GM10266 (cell line): ENCODE measurements at regions not wholly inside any gene's neighbourhood (a gene's known extent, or its start where the extent isn't known, plus 50 kb on each side); places are given as distances from the start of the nearest gene placed in this dataset.

ENCODE experiments used
- DNase-seq: peaks from one replicate; pipeline ENCODE4 v3.0.0; 2012; ENCODE audit errors: extremely low spot score
- TF ChIP-seq, protein P1 (sequence below): IDR thresholded peaks from 2 replicates; pipeline ENCODE4 v1.5.1; 2012; ENCODE audit warnings: mild to moderate bottlenecking, low read depth; ENCODE audit not compliant: control insufficient read depth, insufficient read depth; ENCODE audit errors: missing control alignments

- TF ChIP-seq, protein P1, sequence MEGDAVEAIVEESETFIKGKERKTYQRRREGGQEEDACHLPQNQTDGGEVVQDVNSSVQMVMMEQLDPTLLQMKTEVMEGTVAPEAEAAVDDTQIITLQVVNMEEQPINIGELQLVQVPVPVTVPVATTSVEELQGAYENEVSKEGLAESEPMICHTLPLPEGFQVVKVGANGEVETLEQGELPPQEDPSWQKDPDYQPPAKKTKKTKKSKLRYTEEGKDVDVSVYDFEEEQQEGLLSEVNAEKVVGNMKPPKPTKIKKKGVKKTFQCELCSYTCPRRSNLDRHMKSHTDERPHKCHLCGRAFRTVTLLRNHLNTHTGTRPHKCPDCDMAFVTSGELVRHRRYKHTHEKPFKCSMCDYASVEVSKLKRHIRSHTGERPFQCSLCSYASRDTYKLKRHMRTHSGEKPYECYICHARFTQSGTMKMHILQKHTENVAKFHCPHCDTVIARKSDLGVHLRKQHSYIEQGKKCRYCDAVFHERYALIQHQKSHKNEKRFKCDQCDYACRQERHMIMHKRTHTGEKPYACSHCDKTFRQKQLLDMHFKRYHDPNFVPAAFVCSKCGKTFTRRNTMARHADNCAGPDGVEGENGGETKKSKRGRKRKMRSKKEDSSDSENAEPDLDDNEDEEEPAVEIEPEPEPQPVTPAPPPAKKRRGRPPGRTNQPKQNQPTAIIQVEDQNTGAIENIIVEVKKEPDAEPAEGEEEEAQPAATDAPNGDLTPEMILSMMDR: no peak
- no peak for DNase-seq
Observed at GRCh38 chr10:6972226-6972625, 392.1 kb upstream of the PRKCQ start.

DNA sequence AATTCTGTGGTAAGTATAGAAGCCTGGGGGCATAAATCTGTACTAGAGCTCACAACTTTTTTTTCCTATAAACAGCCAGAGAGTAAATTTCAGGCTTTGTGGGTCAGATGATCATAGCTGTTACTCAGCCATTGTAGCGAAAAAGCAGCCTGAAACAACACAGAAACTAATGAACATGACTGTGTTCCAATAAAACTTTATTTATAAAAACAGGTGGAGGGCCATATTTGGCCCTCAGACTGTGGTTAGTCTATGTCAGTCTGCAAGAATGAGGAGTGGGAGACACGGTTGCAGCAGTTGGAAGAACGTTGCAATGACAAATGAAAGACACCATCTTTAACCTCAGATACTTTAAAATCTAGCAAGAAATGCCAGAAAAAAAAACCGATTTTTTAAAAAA, 389.6 kb upstream of the PRKCQ start:
- TF ChIP-seq, protein P1: no peak
- DNase-seq: no peak

DNA sequence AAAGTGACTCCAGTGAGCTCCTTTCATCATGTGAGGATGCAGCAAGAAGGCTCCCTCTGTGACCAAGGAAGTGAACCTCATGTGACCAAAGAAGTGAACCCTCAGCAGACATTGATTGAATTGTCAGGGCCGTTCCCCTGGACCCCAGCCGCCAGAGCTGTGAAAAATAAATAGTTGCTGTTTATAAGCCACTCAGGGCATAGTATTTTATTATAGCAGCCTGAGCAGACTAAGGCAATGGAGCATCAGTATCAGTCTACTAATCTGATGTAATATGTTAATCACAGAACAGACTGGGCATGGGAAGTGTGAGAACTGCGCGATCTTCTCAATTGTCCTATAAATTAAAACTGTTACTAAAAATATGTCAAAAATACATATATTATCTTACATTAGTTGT, 384.5 kb upstream of the PRKCQ start:
- TF ChIP-seq, protein P1: no peak
- no peak for DNase-seq

DNA sequence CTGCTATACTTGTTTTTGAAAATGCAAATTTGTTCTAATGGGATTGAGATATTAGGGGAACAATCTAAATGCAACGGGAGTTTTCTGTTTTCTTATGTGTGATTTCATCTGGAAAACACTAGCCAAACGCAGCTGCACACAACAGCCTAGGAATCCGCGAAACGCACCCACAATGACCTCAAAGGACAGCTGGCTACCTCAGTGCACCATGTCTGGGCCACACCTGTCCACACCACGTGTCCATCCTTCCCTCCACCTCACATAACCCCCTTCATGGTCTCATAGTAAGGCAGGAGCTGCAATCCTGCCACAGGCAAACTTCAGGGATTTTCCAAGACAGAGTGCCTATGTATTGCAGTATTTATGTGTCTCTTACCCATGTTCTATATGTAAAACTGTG, 382.5 kb upstream of the PRKCQ start:
- no peak for DNase-seq
- TF ChIP-seq, protein P1: no peak

- TF ChIP-seq, protein P1: no peak
- no peak for DNase-seq
Observed at GRCh38 chr10:6958711-6959110, 378.6 kb upstream of the PRKCQ start.

- no peak for DNase-seq
- TF ChIP-seq, protein P1: no peak
Observed at GRCh38 chr10:6958254-6958653, 378.2 kb upstream of the PRKCQ start.

DNA sequence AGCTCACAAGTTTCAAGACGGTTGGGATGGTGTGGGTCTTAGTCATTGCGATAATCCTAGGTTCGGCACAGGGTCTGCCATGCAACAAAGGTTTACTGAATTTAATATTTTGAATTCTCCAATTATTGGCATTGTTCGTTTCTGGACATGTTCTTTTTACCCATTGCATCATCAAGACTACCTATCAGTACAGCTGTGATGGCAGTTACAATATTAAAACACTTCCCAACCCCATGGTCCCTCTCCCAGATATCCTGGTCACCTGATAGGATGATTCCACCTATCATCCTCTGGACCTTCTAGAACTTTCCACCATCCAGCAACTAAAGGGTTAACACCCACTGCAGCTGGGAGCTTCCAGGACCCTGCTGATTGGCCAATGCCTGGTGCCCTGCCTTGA, 377.8 kb upstream of the PRKCQ start:
- TF ChIP-seq, protein P1: no peak
- no peak for DNase-seq
